HG03460 (cell line): ENCODE measurements at regions not wholly inside any gene's neighbourhood (a gene's known extent, or its start where the extent isn't known, plus 50 kb on each side); places are given as distances from the start of the nearest gene placed in this dataset.
"Not testable (repeated sequence)": the region's sequence is repeated elsewhere in the genome, so short reads cannot be mapped to it uniquely, and the experiment has no call there.

Experiments used
- ATAC-seq: cut with Tn5 transposase; IDR thresholded peaks from one replicate; pipeline ENCODE4 v1.9.1; 2021; ENCODE audit not compliant: unreplicated experiment

DNA sequence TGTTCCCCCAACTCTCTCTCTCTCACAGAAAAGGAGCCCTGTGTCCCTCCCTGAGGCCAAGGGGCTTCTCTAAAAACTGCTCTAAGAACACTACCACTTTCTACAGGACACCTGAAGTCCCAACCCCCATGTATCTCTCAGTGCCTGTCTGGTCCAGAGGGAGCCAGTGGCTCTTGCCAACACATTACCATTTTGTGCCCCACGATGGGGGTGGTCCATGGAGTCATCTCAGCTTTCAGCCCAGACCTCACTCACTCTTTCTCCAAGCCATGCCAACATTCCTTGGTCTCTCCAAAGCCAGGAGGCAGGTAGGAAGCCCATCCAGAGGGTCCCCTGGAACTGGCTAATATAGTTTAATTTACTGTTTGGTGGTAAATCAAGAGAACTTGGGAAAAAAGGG lies 962.1 kb upstream of the DEFB115 start:
- ATAC-seq = not testable (repeated sequence)

DNA sequence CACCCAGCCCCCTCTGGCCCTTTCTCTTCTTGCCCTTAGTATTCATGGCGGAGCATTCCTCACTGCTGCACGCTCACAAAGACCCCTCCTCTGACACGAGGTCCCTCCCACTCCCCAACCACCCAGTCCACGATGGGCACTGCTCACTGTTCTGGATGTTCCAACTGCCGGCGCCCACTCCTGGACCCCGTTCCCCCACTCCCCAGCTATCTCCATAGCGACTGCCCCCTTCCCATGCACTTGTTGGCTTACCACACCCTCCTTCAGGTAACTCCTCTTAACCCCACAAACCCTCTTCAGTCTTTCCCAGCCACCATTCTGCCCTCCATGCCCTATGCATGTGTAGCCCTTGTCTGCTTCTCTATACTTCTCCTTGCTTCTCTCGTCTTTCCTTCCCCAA lies 961.5 kb upstream of the DEFB115 start:
- ATAC-seq = not testable (repeated sequence)

DNA sequence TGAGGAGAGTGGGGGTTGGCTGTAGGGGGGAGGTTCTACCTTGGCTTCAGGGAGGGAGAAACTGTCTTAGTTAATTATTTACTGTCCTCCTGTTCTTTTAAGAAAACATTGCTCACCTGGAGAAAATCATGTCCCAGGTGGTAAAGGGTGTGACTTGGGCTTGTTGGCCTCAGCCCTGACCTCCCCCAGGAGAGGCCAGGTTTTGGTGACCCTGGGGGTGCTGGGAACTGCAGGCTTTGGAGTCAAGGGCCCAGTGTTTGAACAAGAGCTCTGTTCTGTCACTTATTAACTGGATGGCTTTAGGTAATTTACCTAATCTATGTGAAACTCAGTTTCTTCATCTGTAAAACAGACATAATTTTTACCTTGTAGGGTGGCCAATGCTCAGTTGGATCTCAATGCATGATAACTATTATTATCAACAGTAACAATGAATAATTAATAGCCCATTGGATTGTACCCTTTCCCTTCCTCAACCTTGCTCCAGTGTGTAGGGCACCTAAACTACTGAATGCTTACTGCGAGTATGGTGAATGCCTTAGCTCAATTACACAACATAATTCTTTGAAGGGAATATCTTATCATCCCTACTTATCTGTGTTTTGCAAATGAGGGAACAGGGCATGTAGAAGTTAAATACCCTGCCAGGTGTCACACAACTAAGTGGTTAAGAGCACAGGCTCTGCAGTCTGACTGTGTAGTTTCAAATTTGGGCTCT lies 959.4 kb upstream of the DEFB115 start:
- ATAC-seq = not testable (repeated sequence)

DNA sequence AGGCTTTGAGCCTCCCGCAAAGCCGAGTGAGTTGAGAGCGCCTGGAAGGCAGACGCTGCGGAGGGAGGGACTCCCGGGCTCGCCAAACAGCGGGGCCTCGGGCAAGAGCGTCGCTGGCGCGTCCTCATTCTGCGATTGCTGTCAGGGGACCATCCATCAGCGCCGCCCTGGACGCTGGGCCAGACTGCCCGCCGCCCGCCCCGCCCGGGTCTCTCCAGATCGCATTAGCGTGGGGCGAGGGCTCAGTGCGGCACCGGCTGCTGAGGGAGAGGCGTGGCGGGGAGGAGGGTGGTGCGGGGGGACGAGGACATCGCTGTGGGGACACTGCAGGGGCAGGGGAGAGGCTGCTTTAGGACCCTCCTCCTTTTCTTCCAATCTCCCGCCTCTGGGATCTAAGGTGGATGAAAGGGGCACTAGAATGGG lies 957.2 kb upstream of the DEFB115 start:
- not testable (repeated sequence) for ATAC-seq

DNA sequence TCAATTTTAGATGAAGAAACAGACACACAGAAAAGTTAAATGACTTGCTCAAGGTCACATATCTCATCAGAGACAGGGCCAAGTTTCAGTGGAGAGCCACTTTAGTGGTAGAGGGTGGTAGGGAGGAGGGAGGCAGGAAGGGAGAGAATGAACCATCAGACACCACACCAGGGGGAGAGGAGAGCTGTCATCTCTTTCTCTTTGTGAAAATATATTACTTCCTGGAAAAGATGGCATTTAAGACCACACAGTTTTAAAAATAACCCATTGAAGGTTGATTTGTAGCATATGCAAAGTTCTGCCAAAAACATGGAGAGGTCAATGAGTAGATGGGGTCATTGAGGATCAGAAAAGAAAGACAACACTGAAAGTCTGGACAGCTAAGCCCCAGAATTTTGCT lies 954.7 kb upstream of the DEFB115 start:
- ATAC-seq = not testable (repeated sequence)

DNA sequence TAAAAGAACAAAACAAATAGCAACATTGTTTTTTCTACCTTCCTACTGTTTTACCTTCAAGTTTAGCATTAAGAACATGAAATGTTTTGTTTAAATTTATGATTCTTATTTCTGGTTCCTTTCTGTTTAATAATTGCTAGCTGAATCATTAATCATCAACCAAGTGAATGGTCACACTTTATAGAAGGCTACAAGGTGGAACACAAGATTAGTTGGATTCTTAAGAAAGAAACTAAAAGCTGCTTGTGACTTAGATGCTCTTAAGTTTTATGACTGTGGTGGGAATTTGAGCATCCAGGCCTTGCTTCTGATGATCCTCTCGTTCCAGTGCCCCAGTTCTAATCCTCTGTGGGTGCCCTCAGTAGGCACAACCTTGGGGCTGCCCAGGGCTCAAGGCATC lies 947.5 kb upstream of the DEFB115 start:
- ATAC-seq = not testable (repeated sequence)

DNA sequence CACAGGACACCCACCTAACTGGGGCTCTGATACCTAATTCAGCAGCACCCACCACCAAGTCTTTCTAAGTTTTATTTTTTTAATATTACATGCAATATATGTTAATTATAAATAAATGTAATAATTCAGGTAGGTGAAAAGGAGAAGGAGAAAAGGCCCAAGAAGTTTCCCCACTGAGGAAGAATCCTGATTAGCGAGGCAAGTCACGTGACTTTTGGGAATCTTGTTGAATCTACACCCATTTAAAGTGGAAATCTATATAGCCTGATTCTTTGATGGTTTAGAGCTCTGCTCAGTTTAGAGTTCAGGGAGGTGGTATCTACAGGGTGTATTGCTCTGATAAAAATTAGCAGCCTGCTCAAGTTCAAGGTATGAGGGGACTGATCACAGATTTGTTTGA lies 947.1 kb upstream of the DEFB115 start:
- not testable (repeated sequence) for ATAC-seq

DNA sequence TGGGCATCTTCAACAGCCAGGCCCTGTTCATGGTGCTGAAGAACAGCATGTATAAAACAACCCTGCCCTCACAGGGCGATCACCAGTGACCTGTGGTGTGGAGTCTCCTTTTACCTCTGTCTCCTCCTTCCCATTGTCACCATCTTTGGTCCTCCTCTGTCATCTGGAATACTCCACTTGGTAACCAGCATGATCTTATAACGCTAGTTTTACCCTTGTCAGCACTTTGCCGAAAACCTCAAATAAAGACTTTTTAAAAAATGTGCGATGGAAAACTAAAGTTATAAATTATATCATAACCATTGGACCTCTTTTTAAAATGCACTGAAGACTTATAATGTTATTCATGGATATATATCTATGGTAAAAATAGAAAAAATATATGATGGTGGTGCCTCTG lies 945.2 kb upstream of the DEFB115 start:
- ATAC-seq = not testable (repeated sequence)

DNA sequence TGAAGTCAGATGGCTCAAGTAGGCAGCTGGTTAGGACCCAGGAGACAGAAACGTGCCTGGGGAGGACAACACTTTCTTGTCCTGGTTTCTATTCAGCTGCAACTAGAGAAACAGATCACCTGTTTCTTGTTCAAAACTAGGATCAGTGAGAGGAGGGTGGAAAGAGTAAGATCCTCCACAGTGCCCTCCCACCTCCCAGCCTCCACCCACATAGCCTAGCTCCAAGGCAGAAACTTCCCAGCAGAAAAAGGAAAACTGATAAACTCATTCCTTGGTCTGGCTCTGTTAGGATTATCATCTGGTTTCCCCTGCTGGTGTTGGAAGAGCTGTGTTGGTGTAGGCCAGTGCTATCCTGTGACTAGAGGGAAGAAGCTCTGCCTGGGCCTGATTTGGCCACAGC lies 943.8 kb upstream of the DEFB115 start:
- ATAC-seq = not testable (repeated sequence)

DNA sequence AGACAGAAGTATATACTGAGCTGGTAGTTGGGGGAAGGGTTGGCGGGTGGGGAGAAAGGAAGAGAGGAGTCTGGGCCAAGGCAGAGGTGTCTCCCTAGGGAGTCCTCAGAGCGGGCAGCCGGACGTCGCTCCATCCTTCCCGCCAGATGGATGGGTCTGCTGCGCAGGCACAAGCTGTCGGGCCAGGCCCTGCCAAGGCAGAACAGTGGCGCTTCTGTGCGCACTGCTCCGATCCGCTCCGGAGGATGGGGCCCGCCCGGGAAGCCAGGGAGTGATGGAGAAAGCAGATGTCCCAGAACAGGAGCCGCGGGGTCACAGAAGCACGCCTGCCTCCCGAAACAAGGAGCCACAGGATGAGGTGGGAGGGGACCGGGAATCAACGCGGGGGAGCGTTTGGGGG lies 941.4 kb upstream of the DEFB115 start:
- not testable (repeated sequence) for ATAC-seq

DNA sequence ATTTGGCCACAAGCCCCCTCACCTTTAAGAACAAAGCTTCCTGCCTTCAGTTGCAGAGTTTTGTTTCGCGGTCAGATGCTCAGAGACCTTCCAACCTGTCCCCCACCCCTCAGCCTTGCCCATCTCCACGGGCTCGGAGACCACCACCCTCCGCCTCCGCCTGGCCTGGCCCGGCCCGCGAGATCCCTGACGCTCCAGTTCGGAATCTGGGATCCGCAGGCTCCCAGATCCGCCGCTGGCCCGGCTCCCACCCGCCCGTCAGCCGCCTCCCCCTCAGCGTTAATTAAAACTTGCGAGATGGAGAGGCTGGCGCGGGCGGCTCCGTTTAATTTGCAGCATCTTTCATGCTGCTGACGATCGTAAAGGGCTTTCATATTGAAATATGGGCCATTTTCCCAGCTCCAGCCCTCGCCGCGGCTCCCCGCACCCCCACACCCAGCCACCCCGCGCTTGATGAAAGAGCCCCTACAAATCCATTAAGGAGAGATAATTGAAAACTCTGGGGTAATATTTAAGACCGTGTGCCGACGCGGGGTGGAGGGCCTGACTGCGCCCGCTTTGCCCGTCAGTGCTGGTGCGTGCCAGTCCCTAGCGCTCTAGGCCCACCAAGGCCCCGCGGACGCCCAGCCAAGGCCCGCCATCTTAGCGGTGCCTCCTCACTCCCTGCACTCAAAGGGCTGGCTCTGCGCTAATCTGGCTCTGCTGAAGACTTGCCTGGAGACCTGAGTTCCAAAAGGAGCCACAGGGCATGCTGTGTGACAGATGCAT lies 940.7 kb upstream of the DEFB115 start:
- ATAC-seq = not testable (repeated sequence)

DNA sequence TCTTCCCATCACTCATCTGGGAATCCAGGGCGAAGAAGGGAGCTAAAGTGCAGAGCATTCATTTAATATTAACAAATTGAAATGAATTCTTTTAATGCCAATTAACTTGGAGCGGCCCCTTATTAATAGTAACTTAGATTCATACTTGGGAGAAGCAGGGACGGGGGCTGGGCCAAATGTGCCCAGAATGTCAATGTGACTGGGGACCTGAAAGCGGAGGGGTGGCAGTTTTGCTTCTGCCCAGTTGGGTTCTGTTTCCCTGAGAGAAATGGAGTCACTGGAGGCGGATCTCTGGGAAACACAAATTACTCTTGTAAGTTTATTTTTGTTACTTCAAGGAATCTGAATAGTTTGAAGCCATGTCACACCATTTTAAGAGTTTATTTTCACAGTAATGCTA lies 923.7 kb upstream of the DEFB115 start:
- not testable (repeated sequence) for ATAC-seq

DNA sequence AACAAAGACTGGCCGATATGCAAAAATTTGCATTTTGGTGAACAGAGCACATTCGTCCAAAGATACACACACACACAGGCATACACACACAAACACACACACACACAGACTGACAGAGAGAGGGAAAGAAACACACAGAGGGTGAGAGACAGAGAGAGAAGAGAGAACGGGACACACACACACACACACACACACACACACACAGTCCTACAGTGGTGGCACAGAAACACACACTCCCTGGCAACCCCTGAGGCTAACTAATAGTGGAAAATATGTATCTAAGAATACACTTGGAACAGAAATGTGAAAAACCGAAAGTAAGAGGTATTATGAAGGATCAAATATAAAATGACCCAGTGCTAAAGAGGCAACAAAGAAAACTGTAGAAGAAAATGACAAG lies 919.9 kb upstream of the DEFB115 start:
- ATAC-seq = not testable (repeated sequence)

DNA sequence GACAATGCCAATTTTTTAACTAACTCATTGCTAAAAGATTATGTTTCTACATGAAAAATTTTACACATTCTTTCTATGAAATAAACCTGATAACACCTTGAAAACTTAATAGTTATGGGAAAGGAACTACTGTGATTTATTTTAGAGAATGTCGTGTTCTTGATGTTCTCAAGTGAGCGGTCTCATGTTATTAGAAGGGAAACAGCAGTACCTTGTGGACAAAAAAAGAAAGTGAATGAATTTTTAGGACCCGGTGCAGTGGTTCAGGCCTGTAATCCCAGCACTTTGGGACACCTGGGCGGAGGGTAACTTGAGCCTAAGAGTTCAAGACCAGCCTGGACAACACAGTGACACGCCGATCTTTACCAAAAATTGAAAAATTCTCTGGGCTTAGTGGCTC lies 908.5 kb upstream of the DEFB115 start:
- ATAC-seq = not testable (repeated sequence)

DNA sequence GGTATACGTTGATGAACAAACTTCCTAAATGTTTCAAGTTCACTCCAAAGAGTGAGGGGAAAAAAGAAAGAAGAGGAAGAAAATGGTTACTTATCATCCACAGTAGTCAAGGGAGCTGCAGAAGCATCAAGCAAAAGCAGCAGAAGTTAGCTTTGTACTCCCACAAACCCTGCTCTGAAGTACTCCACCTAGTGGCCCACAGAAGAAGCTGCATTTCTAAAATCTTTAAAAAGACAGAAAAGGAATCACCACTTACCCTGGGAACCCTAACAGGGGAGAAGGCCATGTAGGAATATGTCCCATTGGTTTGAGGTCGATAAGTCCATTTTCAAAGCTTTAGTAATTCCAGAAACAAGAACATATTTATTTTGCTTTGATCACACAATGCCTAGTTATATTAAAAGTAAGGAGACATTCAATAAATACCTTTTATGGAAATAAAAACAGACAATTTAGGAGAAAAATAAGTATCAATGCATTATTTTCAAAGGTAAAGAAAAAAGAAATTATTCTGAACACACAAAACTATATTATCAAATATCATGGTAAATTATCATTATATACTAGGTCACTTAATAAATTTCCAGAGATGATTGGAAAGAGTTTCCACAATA lies 900.5 kb upstream of the DEFB115 start:
- ATAC-seq = not testable (repeated sequence)

DNA sequence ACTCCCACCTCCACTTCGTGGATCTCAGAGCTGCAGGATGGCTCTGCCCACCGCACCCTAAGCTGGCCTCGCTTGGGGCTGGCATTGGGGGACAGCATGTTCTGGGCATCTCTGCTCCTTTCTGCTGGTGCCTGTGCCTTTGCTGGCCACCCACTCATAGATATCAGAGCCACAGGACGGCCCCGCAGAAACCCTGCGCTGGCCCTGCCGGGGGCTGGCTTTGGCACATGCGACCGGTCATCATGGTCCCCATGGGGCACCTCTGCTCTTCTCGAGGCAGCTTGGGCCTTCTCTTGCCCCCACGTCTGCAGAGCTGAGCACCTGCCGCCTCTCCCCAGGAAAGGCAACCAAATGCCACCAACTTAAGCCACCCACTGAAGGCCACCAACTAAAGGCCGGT lies 895.7 kb upstream of the DEFB115 start:
- ATAC-seq = not testable (repeated sequence)

DNA sequence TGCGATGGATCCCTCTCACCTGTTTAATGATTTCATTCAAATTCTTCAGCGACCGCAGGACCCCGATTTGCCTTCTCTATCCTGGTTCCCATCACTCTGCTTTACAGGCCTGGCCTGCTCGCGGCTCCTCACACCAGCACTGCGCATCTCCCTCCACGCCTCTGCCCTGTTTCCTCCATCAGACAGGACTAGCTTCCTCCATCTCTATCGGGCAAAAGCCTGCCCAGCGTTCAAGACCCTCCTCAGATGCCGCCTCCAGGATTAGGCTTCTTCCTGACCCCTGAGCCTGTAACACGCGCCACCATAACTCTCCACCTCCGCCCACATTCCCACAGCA lies 881.1 kb upstream of the DEFB115 start:
- ATAC-seq = not testable (repeated sequence)

DNA sequence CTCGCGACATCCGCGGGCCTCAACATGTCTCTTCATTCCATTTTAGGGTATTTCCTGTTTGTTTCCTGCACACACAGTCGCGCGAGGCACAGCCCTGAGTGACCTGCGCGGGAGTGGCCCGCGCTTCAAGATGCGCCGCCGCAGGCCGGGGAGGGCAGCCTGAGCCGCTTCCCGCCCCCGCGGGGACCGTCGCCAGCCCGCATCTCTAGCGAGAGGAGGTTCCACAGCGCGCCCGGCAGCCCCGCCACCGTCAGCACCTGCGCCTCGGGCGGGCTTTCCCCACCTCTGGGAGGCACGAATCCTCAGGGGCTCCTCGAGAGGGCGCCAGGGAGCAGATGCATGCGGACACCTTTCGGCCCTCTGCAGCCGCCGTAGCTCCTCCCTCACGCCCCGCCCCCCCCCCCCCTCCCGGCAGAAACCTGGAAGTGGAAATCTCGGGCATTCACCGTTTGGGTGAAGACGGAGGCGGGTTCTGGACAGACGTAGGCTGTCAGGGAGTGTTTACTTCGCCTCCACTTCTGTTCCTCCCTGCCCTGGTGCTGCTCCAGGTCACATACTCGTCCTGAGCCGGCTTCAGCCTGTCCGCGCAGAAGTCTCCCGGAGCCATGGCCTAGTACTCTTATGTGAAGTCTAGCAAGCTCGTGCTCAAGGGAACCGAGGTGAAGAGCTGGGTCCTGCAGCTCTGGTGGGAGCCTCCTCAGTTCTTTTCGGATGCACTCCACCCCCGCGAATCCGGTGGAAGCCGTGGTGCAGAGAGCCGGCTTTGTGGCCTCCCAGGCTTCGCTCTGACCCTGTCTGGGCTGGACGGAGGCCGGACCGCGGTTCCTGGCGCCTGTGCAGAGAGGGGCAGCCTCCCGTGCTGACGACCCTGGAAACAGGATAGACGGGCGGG lies 880.5 kb upstream of the DEFB115 start:
- ATAC-seq = peak; percentile 96

DNA sequence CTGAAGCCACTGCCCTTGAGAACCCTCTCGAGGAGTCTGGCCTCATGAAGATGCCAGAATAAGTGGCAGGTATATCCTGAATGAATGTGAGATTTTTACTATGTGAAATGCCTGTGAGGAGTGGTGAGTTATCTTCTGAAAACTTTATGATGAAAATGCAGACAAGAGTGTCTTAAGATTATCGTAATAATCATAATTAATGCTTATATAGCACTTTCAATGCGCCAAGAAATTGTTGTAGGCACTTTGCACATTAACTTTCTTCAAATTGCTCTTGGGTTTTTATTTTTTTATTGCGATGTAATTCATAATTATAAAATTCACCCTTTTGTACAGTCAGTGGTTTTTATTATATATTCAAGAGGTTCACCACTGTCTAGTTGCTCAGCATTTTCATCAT lies 879.1 kb upstream of the DEFB115 start:
- ATAC-seq = not testable (repeated sequence)

DNA sequence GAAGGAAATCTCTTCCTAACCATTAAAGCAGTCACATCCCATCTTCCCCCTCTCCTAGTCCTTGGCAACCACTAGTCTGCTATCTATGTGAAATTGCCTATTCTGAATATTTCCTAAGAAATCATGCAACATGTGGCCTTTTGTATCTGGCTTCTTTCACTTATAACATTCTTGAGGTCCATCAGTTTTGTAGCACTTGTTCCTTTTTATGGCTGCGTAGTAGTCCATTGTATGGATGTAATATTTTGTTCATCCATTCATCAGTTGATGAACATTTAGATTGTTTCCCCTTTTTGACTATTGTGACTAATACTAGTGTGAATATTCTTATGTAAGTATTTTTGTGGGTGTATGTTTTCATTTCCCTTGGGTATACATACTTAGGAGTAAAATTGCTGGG lies 878.7 kb upstream of the DEFB115 start:
- ATAC-seq = not testable (repeated sequence)

DNA sequence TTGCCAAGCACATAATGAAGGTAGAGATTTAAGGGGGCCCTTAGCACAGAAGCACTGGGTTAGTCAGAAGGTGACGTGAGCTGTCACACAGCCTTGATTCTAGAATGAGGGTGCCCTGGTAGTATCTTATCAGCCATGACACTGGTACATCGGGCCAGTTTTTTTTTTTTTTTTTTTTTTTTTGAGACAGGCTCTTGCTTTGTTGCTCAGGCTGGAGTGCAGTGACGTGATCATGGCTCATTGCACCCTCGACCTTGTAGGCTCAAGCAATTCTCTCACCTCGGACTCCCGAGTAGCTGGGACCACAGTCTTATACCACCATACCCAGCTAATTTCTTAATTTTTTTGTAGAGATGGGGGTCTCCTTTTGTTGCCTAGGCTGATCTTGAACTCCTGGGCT lies 872.6 kb upstream of the DEFB115 start:
- not testable (repeated sequence) for ATAC-seq
